ENCODE measurements at regions not wholly inside any gene's neighbourhood (a gene's known extent, or its start where the extent isn't known, plus 50 kb on each side); places are given as distances from the start of the nearest gene placed in this dataset.

DNA sequence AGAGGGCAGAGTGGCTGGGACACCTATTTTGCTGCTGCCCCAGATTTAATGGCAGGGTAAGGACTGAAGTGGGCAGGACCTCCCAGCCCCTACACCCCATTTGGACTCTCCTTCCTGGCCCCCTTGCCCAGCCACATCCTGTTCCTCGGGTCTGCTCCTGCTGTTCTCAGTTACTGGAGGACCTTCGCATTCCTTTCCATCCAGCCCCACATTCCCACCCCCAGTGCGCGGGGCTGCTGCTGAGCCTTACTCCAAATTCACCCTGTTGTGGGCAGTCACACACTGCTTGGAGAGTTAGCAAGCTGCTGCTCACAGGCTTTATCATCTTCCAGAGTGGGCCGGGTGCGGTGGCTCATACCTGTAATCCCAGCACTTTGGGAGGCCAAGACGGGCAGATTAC is 75.2 kb upstream of the SLC14A2 start:
- H3K4me2 ChIP-seq (ENCODE audit: insufficient read depth, low read length), result no peak overlapping the region
- no peaks in the 10 kb centered on the region for H4K20me1 ChIP-seq (replicated peaks; ENCODE audit: control insufficient read depth, extremely low read depth, insufficient read depth, low read length)
- dilution Hi-C loops (cut with MboI; ENCODE audit: extremely low pct_ligation_motif_present, low sequenced_read_pairs), result no loop called here
- ChIA-PET CTCF (no interaction called here), POLR2A (no interaction called here)
- no peak for FAIRE-seq
- DNase-seq (ENCODE audit: low read depth, low spot score), result no peak
- no peak overlapping the region for H3K4me3 ChIP-seq (replicated peaks in 1 of 3; ENCODE audit: insufficient read depth in 1 of 3, low read depth in 1 of 3, low read length in 3 of 3)
- no peak overlapping the region for H2AFZ ChIP-seq (ENCODE audit: low read depth, low read length)
- no peak overlapping the region for H3K27ac ChIP-seq (ENCODE audit: insufficient read depth, low read depth, low read length)
- no peaks in the 10 kb centered on the region for H3K36me3 ChIP-seq (ENCODE audit: control insufficient read depth in 2 of 2, extremely low read depth in 1 of 2, insufficient read depth in 2 of 2, low read length in 2 of 2)
- H3K4me1 ChIP-seq (ENCODE audit: control insufficient read depth, extremely low read depth, insufficient read depth, low read length), result no peaks in the 10 kb centered on the region
- BruUV-seq (replicated peaks), result no TSS peak
- H3K9me3 ChIP-seq (replicated peaks; ENCODE audit: control insufficient read depth, insufficient read depth, low read length), result no peaks in the 10 kb centered on the region
- no peak overlapping the region for H3K9ac ChIP-seq (replicated peaks; ENCODE audit: extremely low read depth, insufficient read depth, low read length)
- H3K27me3 ChIP-seq (ENCODE audit: control insufficient read depth in 2 of 2, insufficient read depth in 2 of 2, low read length in 2 of 2), result no peaks in the 10 kb centered on the region
- TF ChIP-seq, protein P1, sequence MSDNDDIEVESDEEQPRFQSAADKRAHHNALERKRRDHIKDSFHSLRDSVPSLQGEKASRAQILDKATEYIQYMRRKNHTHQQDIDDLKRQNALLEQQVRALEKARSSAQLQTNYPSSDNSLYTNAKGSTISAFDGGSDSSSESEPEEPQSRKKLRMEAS (IDR thresholded peaks at IDR 0.05; ENCODE audit: insufficient read depth, insufficient read length), result no peak
- TF ChIP-seq, protein P2, sequence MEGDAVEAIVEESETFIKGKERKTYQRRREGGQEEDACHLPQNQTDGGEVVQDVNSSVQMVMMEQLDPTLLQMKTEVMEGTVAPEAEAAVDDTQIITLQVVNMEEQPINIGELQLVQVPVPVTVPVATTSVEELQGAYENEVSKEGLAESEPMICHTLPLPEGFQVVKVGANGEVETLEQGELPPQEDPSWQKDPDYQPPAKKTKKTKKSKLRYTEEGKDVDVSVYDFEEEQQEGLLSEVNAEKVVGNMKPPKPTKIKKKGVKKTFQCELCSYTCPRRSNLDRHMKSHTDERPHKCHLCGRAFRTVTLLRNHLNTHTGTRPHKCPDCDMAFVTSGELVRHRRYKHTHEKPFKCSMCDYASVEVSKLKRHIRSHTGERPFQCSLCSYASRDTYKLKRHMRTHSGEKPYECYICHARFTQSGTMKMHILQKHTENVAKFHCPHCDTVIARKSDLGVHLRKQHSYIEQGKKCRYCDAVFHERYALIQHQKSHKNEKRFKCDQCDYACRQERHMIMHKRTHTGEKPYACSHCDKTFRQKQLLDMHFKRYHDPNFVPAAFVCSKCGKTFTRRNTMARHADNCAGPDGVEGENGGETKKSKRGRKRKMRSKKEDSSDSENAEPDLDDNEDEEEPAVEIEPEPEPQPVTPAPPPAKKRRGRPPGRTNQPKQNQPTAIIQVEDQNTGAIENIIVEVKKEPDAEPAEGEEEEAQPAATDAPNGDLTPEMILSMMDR (IDR thresholded peaks at IDR 0.05; ENCODE audit: extremely low read depth in 1 of 2, insufficient read depth in 1 of 2, low read depth in 1 of 2, low read length in 2 of 2), result no peak
- no peak for TF ChIP-seq MYC (IDR thresholded peaks at IDR 0.05; ENCODE audit: low read depth, low read length)
- no peak for TF ChIP-seq POLR2AphosphoS5 (IDR thresholded peaks at IDR 0.05; ENCODE audit: insufficient read depth, low read depth, low read length)
- no peaks in the 10 kb centered on the region for H3K9me1 ChIP-seq (replicated peaks; ENCODE audit: control insufficient read depth, extremely low read depth, insufficient read depth, low read length)
- intact Hi-C loops (cut with micrococcal nuclease), result no loop called here
- no peaks in the 10 kb centered on the region for H3K79me2 ChIP-seq (ENCODE audit: control insufficient read depth, insufficient read depth, low read length)

DNA sequence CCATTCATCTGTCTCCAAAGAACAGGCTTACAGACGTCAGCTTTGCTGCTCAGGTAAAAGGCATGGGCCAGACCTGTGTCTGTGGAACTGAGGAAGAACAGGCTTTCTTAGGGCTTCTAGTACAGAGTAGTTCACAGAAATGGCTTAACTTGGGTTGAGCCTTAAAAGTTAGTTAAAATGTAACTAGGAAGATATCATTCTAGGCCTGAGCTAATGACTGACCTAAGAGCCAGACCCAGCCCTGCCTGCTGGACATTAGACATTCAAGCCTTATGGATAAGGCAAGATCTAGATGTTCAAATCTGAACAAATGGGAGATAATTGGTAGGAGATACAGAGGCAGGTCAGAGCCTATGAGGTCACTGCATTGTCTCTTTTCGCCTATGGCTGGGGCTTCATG is 73.9 kb upstream of the SLC14A2 start:
- Histone ChIP-seq H3K4me3 (replicated peaks in 1 of 3; ENCODE audit: insufficient read depth in 1 of 3, low read depth in 1 of 3, low read length in 3 of 3) (no peak overlapping the region), H3K9ac (replicated peaks; ENCODE audit: extremely low read depth, insufficient read depth, low read length) (no peak overlapping the region), H3K4me2 (ENCODE audit: insufficient read depth, low read length) (no peak overlapping the region), H3K27me3 (ENCODE audit: control insufficient read depth in 2 of 2, insufficient read depth in 2 of 2, low read length in 2 of 2) (no peaks in the 10 kb centered on the region), H4K20me1 (replicated peaks; ENCODE audit: control insufficient read depth, extremely low read depth, insufficient read depth, low read length) (no peaks in the 10 kb centered on the region), H3K9me1 (replicated peaks; ENCODE audit: control insufficient read depth, extremely low read depth, insufficient read depth, low read length) (no peaks in the 10 kb centered on the region), H3K9me3 (replicated peaks; ENCODE audit: control insufficient read depth, insufficient read depth, low read length) (no peaks in the 10 kb centered on the region), H3K79me2 (ENCODE audit: control insufficient read depth, insufficient read depth, low read length) (no peaks in the 10 kb centered on the region), H2AFZ (ENCODE audit: low read depth, low read length) (no peak overlapping the region), H3K36me3 (ENCODE audit: control insufficient read depth in 2 of 2, extremely low read depth in 1 of 2, insufficient read depth in 2 of 2, low read length in 2 of 2) (no peaks in the 10 kb centered on the region), H3K27ac (ENCODE audit: insufficient read depth, low read depth, low read length) (no peak overlapping the region), H3K4me1 (ENCODE audit: control insufficient read depth, extremely low read depth, insufficient read depth, low read length) (no peaks in the 10 kb centered on the region)
- TF ChIP-seq, protein P1 (IDR thresholded peaks at IDR 0.05; ENCODE audit: insufficient read depth, insufficient read length), result no peak
- no peak for TF ChIP-seq POLR2AphosphoS5 (IDR thresholded peaks at IDR 0.05; ENCODE audit: insufficient read depth, low read depth, low read length)
- TF ChIP-seq MYC (IDR thresholded peaks at IDR 0.05; ENCODE audit: low read depth, low read length), result no peak
- TF ChIP-seq EZH2 (IDR thresholded peaks at IDR 0.05; ENCODE audit: borderline replicate concordance, low read depth, low read length, severe bottlenecking), result no peak
- no peak for TF ChIP-seq GATA2 (IDR thresholded peaks at IDR 0.05; ENCODE audit: insufficient read depth, insufficient read length, low read depth, low read length)
- TF ChIP-seq JUN (IDR thresholded peaks at IDR 0.05; ENCODE audit: borderline replicate concordance, insufficient read depth, insufficient read length, low read depth), result no peak
- no TSS peak for BruUV-seq (replicated peaks)
- POLR2A ChIA-PET, result no interaction called here
- dilution Hi-C loops (cut with MboI; ENCODE audit: extremely low pct_ligation_motif_present, low sequenced_read_pairs), result no loop called here
- CTCF ChIA-PET, result no interaction called here
- DNase-seq (ENCODE audit: low read depth, low spot score) (no peak), FAIRE-seq (no peak)
- intact Hi-C loops (cut with micrococcal nuclease), result no loop called here

Data from endothelial cell of umbilical vein (primary cell).